A549 (cell line): ENCODE measurements at regions not wholly inside any gene's neighbourhood (a gene's known extent, or its start where the extent isn't known, plus 50 kb on each side); places are given as distances from the start of the nearest gene placed in this dataset.

Experiments
- ATAC-seq, 2 experiments: fragments of 200-7000 bp in 1 of 2; fragments of >200 bp in 1 of 2; cut with Nextera tagmentation in 1 of 2; cut with Tn5 transposase in 1 of 2; 3 replicates each; pipeline versions ENCODE4 v1.8.0 to v1.9.1; 2018 to 2020; ENCODE audit warnings: mild to moderate bottlenecking in 1 of 2, moderate library complexity in 1 of 2
- CTCF ChIA-PET: fragments of 300-600 bp; sonication (Branson Sonifier 250); formaldehyde crosslinking; extraction: SDS; loops from one replicate; lab custom pipeline; 2021; ENCODE audit warnings: antibody characterized with exemption, inconsistent platforms; lab: Yijun Ruan, JAX
- POLR2A ChIA-PET: fragments of 350-600 bp; formaldehyde crosslinking; extraction: SDS; loops from one replicate; lab custom pipeline; 2021; ENCODE audit warnings: antibody characterized with exemption, inconsistent platforms; lab: Yijun Ruan, JAX
- DNase-seq, 2 experiments: peaks; one replicate each; pipeline versions ENCODE4 v3.0.0 to v3.0.0-alpha.2; 2011 to 2016; ENCODE audit warnings: low read depth in 1 of 2, low spot score in 1 of 2
- FAIRE-seq: peaks from 2 replicates; lab custom pipeline; 2011; peaks lifted over from hg19 to GRCh38; lab: Jason Lieb, UNC
- H3K27ac ChIP-seq, 2 experiments: fragments of >200 bp; sonication (Bioruptor Twin); formaldehyde crosslinking; 3 replicates each; pipeline ENCODE4 v1.5.1; 2016 to 2017
- H3K4me1 ChIP-seq: fragments of >200 bp; sonication (Bioruptor Twin); formaldehyde crosslinking; 3 replicates; pipeline ENCODE4 v1.6.1; 2016
- H3K4me2 ChIP-seq: fragments of >200 bp; sonication (Bioruptor Twin); formaldehyde crosslinking; 3 replicates; pipeline ENCODE4 v1.6.1; 2016
- H3K4me3 ChIP-seq: fragments of >200 bp; sonication (Bioruptor Twin); formaldehyde crosslinking; 3 replicates; pipeline ENCODE4 v1.5.1; 2016
- H3K9me3 ChIP-seq: fragments of >200 bp; sonication (Bioruptor Twin); formaldehyde crosslinking; 3 replicates; pipeline ENCODE4 v1.6.1; 2016
- BCL3 ChIP-seq: fragments of >200 bp; sonication (Bioruptor Twin); formaldehyde crosslinking; IDR thresholded peaks from 3 replicates; pipeline ENCODE4 v1.6.1; 2016
- CBX8 ChIP-seq: fragments of 200-600 bp; sonication (generic); IDR thresholded peaks from 2 replicates; pipeline ENCODE4 v1.6.1; 2016
- CHD2 ChIP-seq: fragments of 150-350 bp; IDR thresholded peaks from 2 replicates; pipeline ENCODE4 v1.6.1; 2014; ENCODE audit warnings: low read length; ENCODE audit not compliant: partially characterized antibody
- GATA3 ChIP-seq: IDR thresholded peaks from 2 replicates; pipeline ENCODE4 v1.6.1; 2012; ENCODE audit warnings: borderline replicate concordance
- HMGXB4 ChIP-seq: fragments of 250-450 bp; sonication (Bioruptor Pico); IDR thresholded peaks from 2 replicates; pipeline ENCODE4 v1.5.0; 2021; ENCODE audit warnings: mild to moderate bottlenecking, moderate library complexity, borderline replicate concordance
- MAX ChIP-seq: IDR thresholded peaks from 2 replicates; pipeline ENCODE4 v1.6.1; 2012
- NR3C1 ChIP-seq: fragments of >200 bp; sonication (Bioruptor Twin); formaldehyde crosslinking; IDR thresholded peaks from 3 replicates; pipeline ENCODE4 v1.6.1; 2017
- RAD21 ChIP-seq, 2 experiments: fragments of >200 bp in 1 of 2; sonication (Bioruptor Twin) in 1 of 2; formaldehyde crosslinking in 1 of 2; IDR thresholded peaks in 1 of 2; conservative IDR thresholded peaks in 1 of 2; 2 replicates in 1 of 2; 3 replicates in 1 of 2; pipeline ENCODE4 v1.6.1; 2012 to 2018; ENCODE audit warnings: inconsistent platforms in 1 of 2
- RARB ChIP-seq: fragments of 250-450 bp; sonication (Bioruptor Pico); IDR thresholded peaks from 2 replicates; pipeline ENCODE4 v1.8.0; 2021; ENCODE audit warnings: mild to moderate bottlenecking, moderate library complexity
- RCOR1 ChIP-seq: fragments of 150-350 bp; IDR thresholded peaks from 2 replicates; pipeline ENCODE4 v1.6.1; 2014; ENCODE audit warnings: antibody characterized with exemption, low read length, low read depth
- SMC3 ChIP-seq: fragments of >200 bp; sonication (Bioruptor Twin); formaldehyde crosslinking; IDR thresholded peaks from 3 replicates; pipeline ENCODE4 v1.6.1; 2018; ENCODE audit warnings: inconsistent platforms
- TFCP2L1 ChIP-seq: fragments of 250-450 bp; sonication (Bioruptor Pico); IDR thresholded peaks from 2 replicates; pipeline ENCODE4 v1.5.0; 2021; ENCODE audit warnings: mild to moderate bottlenecking
- ZC3H11A ChIP-seq: fragments of 450-650 bp; IDR thresholded peaks from 2 replicates; pipeline ENCODE4 v1.6.1; 2014; ENCODE audit warnings: antibody characterized with exemption, mild to moderate bottlenecking
- WGBS: methylation state at CpG from one replicate; pipeline ENCODE4 v1.1.6; 2017; ENCODE audit errors: missing lambda C conversion rate; 5-methylcytosine and 5-hydroxymethylcytosine counted together

GRCh38 chr1:207248544-207249198, 72.8 kb upstream of the CD55 start:
- H3K4me3 ChIP-seq: no peak overlapping the region
- no peaks in the 10 kb centered on the region for H3K9me3 ChIP-seq
- no peak for ATAC-seq
- POLR2A ChIA-PET: no interaction called here
- H3K4me1 ChIP-seq: peaks cover 16% of the 10 kb centered on the region
- 61% methylated on average over 3 of the region's 3 CpGs for WGBS
- DNase-seq: no peak
- H3K4me2 ChIP-seq: no peak overlapping the region
- CTCF ChIA-PET: no interaction called here
- TF ChIP-seq ZC3H11A (peak; percentile 8; the same call in 1 of the 2 replicates), MAX (no peak)
- no peak for FAIRE-seq
- H3K27ac ChIP-seq: no peak overlapping the region

GRCh38 chr1:207250431-207250830, 71.0 kb upstream of the CD55 start:
- Histone ChIP-seq H3K4me2 (no peak overlapping the region), H3K9me3 (no peaks in the 10 kb centered on the region), H3K4me3 (no peak overlapping the region), H3K27ac (no peak overlapping the region), H3K4me1 (no peaks in the 10 kb centered on the region)
- ATAC-seq (no peak), FAIRE-seq (no peak), DNase-seq (no peak)
- CTCF ChIA-PET: no interaction called here
- POLR2A ChIA-PET: no interaction called here
- no peak for TF ChIP-seq RCOR1
- no peak for TF ChIP-seq HMGXB4

GRCh38 chr1:207251066-207251465, 70.4 kb upstream of the CD55 start:
- ATAC-seq (no peak), FAIRE-seq (no peak), DNase-seq (no peak)
- Histone ChIP-seq H3K9me3 (no peaks in the 10 kb centered on the region), H3K4me1 (no peaks in the 10 kb centered on the region), H3K4me2 (no peak overlapping the region), H3K4me3 (no peak overlapping the region)
- 97% methylated on average over 1 of the region's 1 CpG for WGBS
- POLR2A ChIA-PET: no interaction called here
- TF ChIP-seq NR3C1 (no peak), CHD2 (no peak)
- TF ChIP-seq, all 56 proteins: peak for 0
- no peak overlapping the region for H3K27ac ChIP-seq
- CTCF ChIA-PET: no interaction called here

- H3K4me2 ChIP-seq: no peak overlapping the region
- no peaks in the 10 kb centered on the region for H3K4me1 ChIP-seq
- POLR2A ChIA-PET: no interaction called here
- CTCF ChIA-PET: no interaction called here
- DNase-seq (no peak), ATAC-seq (no peak)
- TF ChIP-seq GATA3 (no peak), RARB (CRISPR knock-in tag) (no peak), NR3C1 (no peak), CBX8 (no peak), BCL3 (no peak), RAD21 (conservative IDR thresholded peaks at IDR 0.05 in 1 of 2, IDR thresholded peaks at IDR 0.05 in 1 of 2) (no peak)
- TF ChIP-seq, all 56 proteins: peak for 0
- Histone ChIP-seq H3K9me3 (no peaks in the 10 kb centered on the region), H3K27ac (no peak overlapping the region), H3K4me3 (no peak overlapping the region)
- FAIRE-seq: no peak
- WGBS: 71% methylated on average over 1 of the region's 1 CpG
Observed at GRCh38 chr1:207256869-207257268, 64.6 kb upstream of the CD55 start.

- FAIRE-seq: no peak
- TF ChIP-seq SMC3: peak; percentile 20; the same call in 1 of the 3 replicates
- TF ChIP-seq TFCP2L1: no peak
- TF ChIP-seq RAD21 (conservative IDR thresholded peaks at IDR 0.05 in 1 of 2, IDR thresholded peaks at IDR 0.05 in 1 of 2): peak; percentile 22 to 47; a peak in 2 of 5 replicates
- TF ChIP-seq, all 56 proteins: peak for 2
- ATAC-seq (peak in 1 of 2 experiments; percentile 60; a peak in 3 of 6 replicates), DNase-seq (peak in 1 of 2 experiments; percentile 33)
- no peaks in the 10 kb centered on the region for H3K4me1 ChIP-seq
- no peak overlapping the region for H3K4me2 ChIP-seq
- ChIA-PET POLR2A (interaction anchor here (1.0 kb wide), 1 partner anchor 62 kb away, joined by 4 read pairs; no protein-coding TSS in a partner anchor), CTCF (interaction anchor here (0.6 to 1.5 kb wide), 5 partner anchors 63 to 240 kb away, joined by 3 to 4 read pairs (median 3); no protein-coding TSS in a partner anchor)
- H3K27ac ChIP-seq: no peak overlapping the region
- no peaks in the 10 kb centered on the region for H3K9me3 ChIP-seq
- no peak overlapping the region for H3K4me3 ChIP-seq
Observed at GRCh38 chr1:207259391-207259790, 62.1 kb upstream of the CD55 start.
